HS-27A (cell line): ENCODE measurements at regions not wholly inside any gene's neighbourhood (a gene's known extent, or its start where the extent isn't known, plus 50 kb on each side); places are given as distances from the start of the nearest gene placed in this dataset.
A peak's percentile ranks its signal among the peaks of the same experiment; 100 is the strongest.

Source experiments
- DNase-seq: peaks from one replicate; pipeline ENCODE4 v3.0.0-alpha.2; 2012; ENCODE audit warnings: low read depth, missing footprints

DNA sequence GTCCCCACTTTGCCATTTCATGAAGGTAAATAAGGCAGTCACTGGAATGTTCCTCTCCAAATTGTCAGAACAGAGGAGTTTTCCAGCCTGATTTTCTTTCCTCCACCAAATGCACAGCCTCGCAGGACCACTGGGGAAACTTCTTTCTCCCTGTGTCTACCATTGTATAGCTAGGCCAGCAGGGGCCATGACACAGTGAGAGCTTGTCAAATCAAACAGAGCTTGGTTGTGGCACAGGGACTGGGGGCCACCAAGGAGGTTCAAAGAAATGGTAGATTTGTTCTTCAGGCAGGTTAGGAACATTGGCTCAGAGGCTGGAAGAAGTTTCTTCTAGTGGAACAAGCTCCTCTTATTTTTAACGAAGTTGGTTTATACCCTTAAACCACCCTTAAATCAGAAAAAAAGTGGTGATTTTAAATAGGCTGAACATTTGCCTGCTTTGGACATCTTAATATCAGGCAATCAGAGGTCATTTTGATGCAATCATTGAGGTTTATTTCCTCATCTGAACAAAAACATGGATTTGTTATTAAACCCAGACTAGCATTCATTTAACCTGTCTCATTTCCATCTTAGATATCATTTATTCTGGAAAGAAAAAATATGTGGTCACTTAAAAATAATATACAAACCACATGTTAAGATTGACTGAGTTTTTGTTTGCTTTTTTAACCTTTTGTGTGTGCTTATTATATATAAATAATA is 105.6 kb downstream of the GTPBP8 start:
- no peak for DNase-seq

DNA sequence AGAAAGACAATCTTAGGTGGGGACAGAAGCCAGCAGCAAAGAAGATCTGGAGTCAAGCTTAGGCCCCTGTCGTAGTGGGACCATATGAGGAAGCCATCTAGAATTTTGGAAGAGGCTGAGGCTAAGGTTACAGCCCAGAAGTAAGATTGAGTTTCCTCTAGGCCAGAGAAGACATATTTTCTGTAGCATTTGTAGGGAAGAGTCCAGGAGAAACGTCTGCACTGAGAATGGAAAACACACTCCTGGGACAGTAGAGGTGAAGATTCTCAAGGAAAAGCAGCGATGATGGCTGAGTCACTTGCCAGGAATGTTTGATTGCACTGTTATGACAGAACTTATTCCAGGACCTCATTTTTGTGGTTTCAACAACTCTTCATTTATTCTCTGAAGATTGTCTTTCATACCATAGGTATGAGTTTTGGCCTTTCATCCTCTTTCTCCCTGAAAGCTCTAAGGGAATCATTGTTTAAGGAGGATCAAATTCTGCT is 107.2 kb downstream of the GTPBP8 start:
- DNase-seq = peak; percentile 45

DNA sequence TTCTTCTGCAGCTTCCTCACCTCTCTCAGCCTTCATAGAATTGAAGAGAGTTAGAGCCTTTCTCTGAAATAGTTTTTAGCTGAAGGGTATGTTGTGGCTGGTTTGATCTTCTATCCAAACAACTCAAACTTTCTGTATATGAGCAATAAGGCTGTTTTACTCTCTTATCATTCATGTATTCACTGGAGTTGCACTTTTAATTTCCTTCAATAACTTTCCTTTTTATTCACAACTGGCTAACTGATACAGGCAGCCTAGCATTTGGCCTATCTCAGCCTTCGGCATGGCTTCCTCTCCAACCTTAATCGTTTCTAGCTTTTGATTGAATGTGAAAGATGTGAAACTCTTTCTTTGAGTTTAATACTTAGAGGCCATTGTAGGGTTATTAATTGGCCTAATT is 109.3 kb downstream of the GTPBP8 start:
- DNase-seq = no peak

DNA sequence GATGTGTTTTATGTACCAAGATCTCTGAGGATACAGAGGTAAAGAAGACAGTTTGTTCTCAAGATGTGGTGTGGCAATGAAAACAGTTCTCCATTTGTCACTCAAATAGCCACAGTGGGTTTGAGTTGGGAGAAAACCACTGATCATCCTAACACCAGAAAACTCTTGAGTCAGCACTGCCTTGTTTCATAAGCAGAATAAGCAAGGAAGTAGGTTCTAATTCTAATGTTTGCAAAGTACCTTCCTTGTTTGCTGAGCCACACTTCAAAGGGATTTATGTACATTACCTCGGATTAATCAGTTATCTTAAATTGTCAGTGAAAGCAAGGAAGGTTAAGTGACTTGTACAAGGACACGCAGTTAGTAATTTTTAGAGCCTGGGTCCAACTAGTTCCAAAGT is 107.8 kb upstream of the BOC start:
- no peak for DNase-seq

DNA sequence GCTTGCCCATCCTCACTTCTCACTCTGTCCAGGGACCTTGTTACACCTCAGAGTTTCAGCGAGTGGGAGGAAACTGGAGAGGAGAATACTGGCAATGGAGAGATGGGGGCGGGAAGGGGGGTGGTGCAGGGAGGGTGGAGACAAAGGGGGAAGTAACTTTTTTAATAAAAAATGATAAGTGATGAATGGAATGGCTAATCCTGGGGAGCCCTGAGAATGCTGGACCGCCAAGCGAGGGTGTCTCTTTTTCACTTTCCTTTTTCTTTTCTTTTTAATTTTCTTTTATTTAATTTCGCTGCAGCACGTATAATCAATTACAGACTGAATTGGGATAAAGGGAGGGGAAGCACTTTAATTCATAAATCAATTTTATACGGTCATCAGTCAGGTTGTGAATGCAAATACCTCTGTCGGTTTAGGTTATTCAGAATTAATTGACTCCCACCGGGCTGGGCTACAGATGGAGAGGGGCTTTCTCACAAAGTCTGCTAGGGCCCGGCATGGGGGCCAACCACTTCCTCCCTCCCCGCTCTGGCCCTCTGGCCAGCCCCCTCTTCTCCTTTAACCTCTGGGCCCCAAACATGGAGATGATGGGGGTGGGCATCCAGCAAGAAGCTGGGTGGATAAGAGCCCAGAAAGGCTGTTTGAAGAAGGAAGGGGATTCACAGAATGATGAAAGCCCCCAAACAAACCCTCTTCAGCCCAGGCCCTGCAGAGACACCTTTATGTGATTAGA is 106.8 kb upstream of the BOC start:
- DNase-seq = no peak

DNA sequence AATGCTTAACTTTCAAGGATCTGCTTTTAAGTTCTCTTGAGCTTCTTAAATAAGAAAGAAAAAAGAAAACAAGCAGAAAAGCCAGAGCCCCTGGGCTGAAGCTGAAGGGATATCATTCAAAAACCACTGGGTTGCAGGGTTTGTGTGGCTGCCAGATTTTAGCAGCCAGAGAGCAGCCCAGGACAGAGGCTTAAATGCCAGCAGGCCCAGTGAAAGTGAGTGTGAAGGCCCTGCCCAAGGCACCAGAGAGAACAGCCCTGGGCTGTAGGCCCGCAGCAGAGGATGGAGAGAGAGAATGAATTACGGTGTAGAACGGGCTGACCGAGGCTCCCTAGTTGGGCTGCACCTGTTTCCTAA is 106.3 kb upstream of the BOC start:
- DNase-seq = no peak

DNA sequence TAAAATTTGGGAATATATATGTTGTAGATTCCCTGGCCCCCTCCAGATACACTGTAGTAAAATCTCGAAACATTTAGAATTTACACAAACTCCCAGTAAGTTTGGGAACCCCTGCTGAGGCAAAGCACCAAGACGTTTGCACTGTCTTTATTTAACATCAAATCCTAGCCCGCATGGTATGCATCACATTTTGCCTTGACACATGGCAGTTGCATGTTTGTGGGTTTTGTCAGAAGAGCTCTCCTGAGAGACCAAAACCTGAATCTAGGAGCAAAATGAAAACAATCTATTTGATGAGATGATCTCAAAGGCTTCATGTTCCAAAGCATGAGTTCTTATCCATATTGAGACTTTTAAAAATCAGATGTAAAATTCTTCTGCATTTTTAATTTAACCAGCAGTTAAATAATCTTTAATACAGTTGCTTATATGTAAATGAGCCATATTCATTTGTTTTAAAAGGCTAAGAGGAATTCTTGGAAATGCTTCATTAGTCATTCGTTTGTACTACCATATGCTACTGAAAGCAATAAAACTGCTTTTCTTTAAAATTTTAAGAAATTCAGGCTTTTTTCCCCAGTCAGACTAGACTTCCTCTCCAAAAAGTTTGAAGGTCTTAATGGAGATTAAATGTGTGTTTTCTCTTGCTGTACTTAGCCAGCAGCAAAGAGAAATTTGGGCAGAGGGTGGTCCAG is 105.2 kb upstream of the BOC start:
- no peak for DNase-seq

DNA sequence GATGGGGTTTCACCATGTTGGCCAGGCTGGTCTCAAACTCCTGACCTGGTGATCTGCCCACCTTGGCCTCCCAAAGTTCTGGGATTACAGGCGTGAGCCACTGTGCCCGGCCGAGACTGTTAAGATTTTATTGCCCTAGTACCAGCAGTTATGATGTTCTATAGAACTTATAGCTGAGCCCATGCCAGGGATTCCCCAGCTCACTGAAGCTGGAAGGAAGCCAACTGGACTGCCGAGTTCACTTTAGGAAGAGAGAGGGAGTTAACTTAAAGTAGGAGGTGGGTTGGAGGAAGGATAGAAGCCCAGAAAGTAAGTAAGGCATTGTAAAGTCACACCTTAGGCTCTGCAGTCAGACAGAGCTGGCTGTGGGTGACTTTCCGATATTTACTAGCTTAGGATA is 101.1 kb upstream of the BOC start:
- DNase-seq = no peak

DNA sequence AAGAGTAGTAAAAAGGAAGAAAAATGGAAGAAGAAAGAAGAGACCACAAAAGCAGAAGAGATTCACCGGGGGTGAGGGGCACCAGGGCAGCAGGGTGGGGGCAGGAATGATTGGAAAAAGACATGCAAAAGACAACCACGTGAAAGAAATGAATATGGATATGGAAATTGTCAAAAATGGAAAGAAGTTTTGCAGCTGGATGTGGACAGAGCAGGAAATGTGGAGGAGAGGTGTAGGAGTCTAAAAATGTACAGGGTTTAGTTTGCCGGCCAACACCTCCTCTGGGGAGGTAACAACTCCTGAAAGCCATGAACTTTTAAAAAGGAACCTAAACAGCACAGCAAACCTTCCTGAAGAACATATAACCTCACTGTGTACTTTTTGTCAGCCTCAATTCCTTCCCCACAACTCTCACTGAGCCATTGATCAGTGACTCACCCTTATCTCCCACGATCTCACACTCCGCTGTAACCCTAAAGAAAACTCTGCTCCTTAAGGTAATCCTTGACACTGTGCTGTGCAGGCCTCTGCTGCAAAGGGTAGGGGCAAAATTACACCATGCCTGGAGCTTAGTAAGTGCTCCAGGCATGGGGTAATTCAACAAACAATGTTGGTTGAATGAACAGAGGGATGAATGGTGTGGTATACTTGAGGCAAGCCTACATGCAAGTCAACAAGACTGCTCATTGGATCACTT is 100.2 kb upstream of the BOC start:
- DNase-seq = no peak

DNA sequence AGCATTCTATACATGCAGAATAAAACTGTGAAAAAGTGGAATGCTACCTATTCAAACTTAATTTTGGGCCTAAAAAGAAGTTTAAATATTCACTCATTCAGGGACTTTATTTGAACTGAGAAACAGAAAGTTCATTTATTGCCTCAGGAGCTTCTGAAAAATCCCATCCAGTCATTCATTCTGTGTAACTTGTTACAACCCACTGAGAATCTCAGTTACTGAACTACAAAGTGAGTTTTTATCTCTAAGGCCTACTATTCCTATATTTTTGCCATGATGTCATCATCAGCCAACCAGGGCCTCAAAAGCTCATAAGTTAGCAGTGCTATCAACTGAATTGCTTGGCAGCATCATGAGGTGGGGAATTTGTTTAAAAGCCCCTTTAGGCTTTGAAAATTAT is 98.0 kb upstream of the BOC start:
- no peak for DNase-seq

DNA sequence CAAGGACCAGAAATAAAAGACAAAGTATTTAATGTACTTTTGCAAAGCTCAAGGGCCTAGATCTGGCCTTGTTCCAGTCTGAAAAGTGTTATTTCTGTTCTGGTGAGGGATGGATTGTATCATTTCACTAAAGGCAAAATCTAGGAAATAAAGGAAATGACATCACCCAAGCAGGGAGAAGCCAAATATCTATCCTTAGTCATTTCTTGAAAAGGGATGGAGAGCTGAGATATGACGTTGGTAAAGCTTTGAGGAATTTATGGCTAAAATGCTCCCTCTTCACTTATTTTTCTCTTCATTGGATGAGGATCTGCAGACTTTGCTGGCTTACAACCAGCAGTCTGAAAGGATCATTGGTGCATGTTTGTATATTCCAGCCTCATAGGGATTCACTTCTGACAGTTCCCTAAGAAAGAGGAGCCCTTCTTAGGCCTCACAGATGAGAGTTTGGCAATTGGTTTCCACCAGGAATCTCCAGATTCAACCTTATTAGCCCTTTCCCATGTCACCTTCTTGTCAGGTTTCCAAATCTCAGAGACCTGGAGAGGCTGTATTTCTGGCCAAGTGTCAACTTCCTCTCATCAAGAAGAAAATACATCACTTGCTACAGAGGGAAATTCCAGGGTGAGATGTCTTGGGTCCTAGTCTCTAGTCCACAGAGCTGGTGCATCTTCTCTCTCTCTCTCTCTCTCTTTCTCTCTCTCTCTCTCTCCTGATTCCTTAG is 93.7 kb upstream of the BOC start:
- peak; percentile 9 for DNase-seq

DNA sequence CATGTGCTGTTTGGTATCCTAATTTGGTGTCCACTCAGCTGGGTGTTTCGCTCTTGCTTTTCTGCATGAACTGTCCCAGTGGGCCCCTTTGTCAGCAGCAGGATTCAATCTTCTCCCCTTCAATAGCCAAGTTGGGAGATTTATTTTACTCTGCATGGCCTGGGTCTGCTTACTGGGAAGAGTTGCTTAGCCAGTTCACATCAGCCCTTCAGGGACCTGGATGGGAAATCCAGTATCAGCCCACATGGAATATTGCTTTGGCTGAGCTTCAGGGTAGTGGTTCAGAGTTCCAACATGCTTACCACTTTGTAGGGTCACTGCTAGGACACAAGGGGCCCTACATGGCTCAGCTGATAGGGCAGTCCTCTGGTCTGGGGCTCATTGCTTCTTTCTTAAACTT is 93.0 kb upstream of the BOC start:
- no peak for DNase-seq

DNA sequence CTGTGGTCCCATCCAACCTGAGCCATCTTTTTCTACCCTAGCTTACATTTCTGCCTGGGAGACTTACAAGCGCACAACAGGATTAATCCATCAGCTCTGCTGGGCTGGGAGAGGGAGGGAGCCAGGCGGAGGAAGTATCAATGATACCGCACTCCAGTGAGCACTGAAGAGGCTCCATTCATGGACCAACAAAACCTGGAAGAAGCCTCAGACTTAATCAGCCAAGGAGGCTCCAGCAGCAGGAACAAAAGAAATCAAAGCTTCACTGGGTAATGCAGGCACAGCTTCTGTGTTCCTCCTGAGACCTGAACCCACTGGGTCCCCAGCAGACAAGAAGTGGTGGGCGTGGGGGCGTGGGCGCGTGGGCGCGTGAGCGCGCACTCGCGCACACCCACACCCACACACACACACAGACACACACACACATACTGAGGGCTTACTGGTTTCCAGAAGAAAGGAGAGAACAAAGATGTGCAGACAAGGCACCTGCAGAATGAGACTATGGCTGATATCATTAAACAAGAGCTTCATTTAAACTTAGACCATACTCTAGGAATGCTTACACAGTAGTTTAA is 87.0 kb upstream of the BOC start:
- DNase-seq = no peak

DNA sequence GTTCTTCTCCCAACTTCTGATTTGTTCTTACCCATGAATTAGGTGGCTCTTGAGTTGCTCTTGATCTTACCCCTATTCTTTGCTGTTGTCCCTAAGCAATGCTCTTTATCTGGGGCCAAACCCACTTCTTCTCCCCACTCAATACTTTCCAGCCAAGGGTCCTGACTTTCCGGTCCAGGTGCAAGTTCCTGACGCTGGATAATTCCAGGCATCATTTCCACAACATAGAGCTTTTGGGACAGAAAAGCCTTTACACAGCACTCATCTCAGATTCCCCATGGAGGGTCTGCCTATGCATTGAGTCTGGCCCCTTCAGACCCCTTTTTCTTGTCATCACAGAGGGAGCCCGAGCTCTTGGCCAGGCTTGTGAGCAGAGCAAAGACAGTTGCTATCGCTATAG is 85.4 kb upstream of the BOC start:
- no peak for DNase-seq

DNA sequence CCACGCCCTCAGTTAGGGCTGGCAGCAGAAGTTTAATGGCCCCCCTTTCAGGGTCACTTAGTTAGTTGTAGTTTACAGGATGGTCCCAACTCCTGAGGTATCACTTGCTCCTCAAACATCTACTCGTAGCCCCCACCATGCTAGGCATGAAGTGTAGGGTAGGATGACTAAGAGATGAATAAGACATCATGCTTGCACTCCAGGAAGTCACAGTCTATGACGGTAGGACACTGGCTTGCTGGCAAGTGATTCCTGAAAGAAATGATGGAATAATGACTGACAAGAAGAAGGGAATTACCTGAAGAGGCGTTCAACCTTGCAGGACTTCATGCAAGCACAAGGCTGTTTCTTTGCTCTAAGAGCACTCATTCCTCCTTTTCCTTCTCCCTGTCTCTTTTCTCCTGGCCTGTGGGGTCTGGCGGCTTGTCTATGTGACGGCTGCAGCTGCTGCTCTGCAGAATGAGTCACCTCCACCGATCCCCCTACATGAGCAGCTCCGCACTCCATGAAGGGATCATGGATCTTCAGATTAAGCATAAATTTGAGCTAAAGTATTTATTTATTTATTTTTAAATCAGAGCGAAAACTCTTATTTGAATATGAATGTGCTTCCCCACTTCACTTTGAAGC is 82.9 kb upstream of the BOC start:
- DNase-seq = no peak

DNA sequence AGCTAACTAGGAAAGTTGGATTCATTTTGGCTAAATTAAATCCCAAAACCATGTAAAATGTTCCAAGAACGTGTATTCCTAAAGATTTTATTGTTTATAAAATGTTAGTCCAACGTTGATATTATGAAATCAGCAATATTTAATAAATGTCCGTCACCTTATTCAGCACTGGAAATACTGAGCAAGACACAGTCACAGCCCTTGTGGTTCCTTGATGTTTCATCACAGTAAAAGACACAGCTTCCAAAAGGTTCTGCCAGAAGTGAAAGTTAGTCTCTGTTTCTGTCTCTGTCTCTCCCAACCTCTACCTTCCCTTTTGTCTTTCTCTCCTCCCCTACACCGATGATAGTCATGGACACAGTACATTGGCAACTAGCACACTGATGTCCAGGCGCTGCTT is 82.2 kb upstream of the BOC start:
- no peak for DNase-seq

DNA sequence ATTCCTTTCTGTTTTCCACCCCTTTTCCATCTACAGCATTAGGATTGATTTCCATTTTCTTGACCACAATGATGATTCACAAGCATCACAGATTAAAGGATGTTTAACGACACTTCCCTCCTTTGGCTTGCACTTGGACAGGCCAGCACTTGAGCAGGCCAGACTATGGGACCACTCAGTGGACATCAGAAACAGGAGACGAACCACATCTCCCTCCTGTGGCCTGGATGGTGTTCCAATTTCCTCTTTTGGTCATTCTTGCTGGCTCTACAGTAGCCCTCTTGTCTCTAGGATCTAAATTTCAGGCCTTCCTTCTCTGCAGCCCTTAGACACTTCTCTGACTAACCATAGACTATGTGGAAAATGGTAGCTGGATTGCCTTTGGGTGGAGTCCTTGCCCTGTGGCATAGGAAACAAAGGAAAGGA is 78.8 kb upstream of the BOC start:
- no peak for DNase-seq

DNA sequence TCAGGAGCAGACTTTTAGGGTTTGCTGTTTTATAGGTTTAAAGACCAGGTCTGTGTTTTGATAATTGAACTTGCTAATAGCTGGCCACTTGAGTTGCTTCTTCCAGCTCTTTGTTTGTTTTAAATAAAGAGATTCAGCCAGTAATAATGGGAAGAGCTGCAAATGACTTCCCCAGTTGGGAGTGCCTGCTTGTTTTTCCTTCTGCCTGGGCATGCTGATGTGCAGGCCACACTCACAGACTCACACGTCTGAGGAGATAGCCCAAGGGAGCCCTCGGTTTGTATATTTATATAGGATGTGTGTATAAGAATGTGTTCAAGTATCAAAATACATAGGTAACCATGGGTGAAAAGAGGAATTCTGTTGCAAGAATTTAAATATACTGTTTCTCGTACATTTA is 78.2 kb upstream of the BOC start:
- no peak for DNase-seq

DNA sequence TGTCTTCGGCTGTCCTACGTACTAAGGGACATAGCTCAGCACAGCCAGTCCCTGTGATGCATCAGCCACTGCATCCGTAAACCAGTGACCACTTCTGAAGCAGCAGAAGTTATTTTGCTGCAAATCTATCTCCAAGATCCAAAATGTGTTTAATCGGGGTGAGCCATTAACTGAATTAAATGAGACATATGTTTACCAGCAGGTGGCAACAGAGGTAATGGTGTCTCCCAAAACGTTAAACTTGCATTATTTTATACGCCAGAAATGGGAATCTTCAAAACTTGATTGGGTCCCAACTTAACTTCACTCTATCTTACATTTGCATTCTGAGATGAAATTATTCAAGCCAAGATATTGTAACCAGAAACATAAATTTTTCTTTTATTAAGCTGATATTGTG is 75.3 kb upstream of the BOC start:
- no peak for DNase-seq

DNA sequence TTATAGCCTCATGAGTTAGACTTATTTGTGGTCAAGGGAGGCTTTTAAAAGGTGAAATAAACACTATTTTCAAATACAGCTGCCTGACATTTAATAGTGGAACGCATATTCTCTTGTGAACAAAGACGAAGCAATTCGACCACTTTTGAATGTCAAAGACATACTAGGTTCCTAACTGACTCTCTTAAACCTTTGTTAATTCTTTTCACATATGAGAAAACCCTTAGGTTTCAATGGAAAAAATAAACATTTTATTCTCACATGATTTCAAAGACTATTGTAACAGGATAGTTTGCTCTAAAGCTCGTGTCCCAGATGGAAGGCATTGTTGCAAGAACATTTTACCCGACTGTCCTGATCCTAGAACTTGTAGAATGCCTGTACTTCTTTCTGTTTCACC is 74.8 kb upstream of the BOC start:
- DNase-seq = no peak
